ENCODE measurements at regions not wholly inside any gene's neighbourhood (a gene's known extent, or its start where the extent isn't known, plus 50 kb on each side); places are given as distances from the start of the nearest gene placed in this dataset.

GRCh38 chr3:132772252-132772651 lies 50.0 kb upstream of the NPHP3 start:
- Histone ChIP-seq H3K4me1 (ENCODE audit: control insufficient read depth in 1 of 2, insufficient read depth in 2 of 2, low read depth in 1 of 2, low read length in 1 of 2) (no peaks in the 10 kb centered on the region), H4K20me1 (ENCODE audit: insufficient read depth) (no peaks in the 10 kb centered on the region), H3K79me2 (ENCODE audit: insufficient read depth) (no peaks in the 10 kb centered on the region), H3K27ac (ENCODE audit: low read depth in 2 of 2, low read length in 1 of 2) (no peak overlapping the region), H3K4me2 (no peak overlapping the region), H3K36me3 (replicated peaks in 1 of 2; ENCODE audit: control insufficient read depth in 1 of 2, insufficient read depth in 2 of 2, low read length in 1 of 2) (no peaks in the 10 kb centered on the region), H2AFZ (ENCODE audit: low read depth) (no peak overlapping the region), H3K9me2 (no peaks in the 10 kb centered on the region), H3K4me3 (ENCODE audit: low read depth in 2 of 2, low read length in 1 of 2) (no peak overlapping the region), H3K9ac (no peak overlapping the region), H3F3A (replicated peaks; ENCODE audit: insufficient read depth) (no peaks in the 10 kb centered on the region), H3K27me3 (ENCODE audit: insufficient read depth) (no peaks in the 10 kb centered on the region), H3K9me3 (no peaks in the 10 kb centered on the region)
- POLR2A ChIA-PET, result no interaction called here
- TF ChIP-seq TCF12 (IDR thresholded peaks at IDR 0.05) (no peak), MEF2A (IDR thresholded peaks at IDR 0.05; ENCODE audit: borderline replicate concordance, low read depth) (no peak), NFIC (IDR thresholded peaks at IDR 0.05; ENCODE audit: borderline replicate concordance) (no peak), ELF1 (IDR thresholded peaks at IDR 0.05) (no peak), FOSL2 (IDR thresholded peaks at IDR 0.05; ENCODE audit: borderline replicate concordance, low read depth) (no peak), EP300 (IDR thresholded peaks at IDR 0.05; ENCODE audit: borderline replicate concordance in 1 of 2, low read depth in 1 of 2, low read length in 1 of 2) (no peak), RAD21 (IDR thresholded peaks at IDR 0.05; ENCODE audit: low read length) (no peak), POLR2AphosphoS5 (IDR thresholded peaks at IDR 0.05; ENCODE audit: low read depth, low read length) (no peak), EZH2phosphoT487 (IDR thresholded peaks at IDR 0.05; ENCODE audit: borderline replicate concordance, low read depth) (no peak), USF2 (IDR thresholded peaks at IDR 0.05; ENCODE audit: borderline replicate concordance, low read depth, low read length) (no peak), NRF1 (IDR thresholded peaks at IDR 0.05; ENCODE audit: low read depth, low read length) (no peak), SIN3A (IDR thresholded peaks at IDR 0.05; ENCODE audit: borderline replicate concordance, low read depth, low read length) (no peak), FOXM1 (IDR thresholded peaks at IDR 0.05; ENCODE audit: low read depth) (no peak)
- CTCF ChIA-PET, result no interaction called here
- no peak for DNase-seq
